GM18907 (cell line): ENCODE measurements at regions not wholly inside any gene's neighbourhood (a gene's known extent, or its start where the extent isn't known, plus 50 kb on each side); places are given as distances from the start of the nearest gene placed in this dataset.

ENCODE experiments used
- ATAC-seq: cut with Tn5 transposase; IDR thresholded peaks from one replicate; pipeline ENCODE4 v1.9.1; 2021; ENCODE audit warnings: mild to moderate bottlenecking, moderate library complexity; ENCODE audit not compliant: unreplicated experiment

DNA sequence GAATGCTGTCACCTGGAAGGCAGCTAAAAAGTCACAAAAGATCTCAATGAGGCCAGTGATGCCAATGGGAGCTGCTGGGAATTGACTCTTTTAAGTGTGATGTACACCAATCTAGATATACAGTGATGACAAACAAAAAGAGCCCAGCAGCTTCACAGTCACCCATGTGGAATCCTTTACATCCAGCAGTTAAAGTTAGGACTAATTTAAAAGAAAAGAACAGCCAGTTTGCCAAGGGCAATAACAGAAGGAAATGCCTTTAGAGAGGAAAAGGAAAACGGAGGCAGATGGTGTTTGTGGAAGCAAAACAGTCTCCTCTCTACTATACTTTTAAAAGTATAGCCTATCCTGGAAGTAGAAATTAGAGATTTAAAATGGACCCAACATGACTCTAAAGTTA is 873.5 kb downstream of the EPHA7 start:
- no peak for ATAC-seq

DNA sequence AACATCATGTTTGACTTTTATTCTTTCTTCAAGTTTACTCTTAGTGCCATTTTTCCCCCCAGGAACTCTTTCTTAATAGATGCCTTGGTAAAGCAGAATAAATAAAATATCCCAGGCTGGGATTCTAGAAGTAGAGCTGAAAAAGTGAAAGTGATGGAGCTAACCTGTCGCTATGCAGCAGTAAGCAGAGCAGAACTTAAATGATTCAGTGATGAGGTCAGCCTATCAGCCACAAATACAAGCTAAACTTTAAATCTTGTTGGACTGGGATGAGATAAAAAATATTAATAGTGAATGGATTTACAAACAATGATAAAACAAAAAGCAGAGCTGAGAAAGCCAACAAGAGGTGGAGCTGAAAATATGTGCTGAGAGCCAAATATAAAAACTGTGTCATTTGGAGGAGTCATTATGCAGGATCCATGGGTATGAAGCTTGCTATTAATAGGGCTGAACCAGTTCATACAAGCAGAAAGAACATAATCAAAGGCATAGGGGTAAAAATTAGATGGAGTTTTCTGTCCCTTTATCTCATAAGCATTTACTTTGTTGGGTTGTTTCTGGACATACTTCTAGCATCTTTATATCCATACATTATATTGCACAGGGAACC is 877.8 kb downstream of the EPHA7 start:
- ATAC-seq: no peak

DNA sequence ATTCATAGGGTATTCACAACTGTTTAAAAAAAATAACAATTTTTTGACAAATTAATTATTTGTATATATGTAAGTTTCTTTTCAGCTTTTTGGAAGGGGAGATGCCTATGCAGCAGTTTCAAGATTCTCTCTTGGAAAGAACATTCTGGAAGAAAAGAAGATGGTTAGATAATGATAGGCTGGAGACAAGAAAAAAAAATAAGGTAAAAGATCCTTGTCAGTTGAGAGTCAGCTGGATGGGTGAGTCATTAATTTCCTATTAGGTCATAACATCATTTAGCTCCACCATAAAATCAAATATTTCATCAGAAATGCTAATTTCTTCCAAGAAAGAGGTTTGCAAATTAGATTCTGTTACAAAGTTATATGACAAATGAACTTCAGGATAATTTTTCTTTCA is 880.4 kb downstream of the EPHA7 start:
- no peak for ATAC-seq

DNA sequence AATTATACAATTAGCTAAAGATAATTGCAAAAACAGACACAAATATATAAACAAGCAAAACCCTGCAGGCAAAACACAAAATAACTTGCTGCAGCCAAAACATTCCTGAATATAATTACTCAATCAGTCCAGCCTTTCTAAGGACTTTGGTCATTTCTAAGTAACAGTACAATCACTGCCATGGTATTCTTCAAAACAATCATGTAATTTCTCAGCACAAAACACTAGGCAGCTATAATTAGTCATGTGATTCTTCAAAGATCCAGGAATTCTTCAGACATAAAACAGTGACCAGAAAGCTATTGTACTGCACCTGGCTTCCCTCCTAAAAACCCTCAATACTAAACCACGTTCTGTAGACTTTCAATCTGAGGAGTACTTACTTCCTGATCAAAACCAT is 881.1 kb downstream of the EPHA7 start:
- ATAC-seq: no peak

DNA sequence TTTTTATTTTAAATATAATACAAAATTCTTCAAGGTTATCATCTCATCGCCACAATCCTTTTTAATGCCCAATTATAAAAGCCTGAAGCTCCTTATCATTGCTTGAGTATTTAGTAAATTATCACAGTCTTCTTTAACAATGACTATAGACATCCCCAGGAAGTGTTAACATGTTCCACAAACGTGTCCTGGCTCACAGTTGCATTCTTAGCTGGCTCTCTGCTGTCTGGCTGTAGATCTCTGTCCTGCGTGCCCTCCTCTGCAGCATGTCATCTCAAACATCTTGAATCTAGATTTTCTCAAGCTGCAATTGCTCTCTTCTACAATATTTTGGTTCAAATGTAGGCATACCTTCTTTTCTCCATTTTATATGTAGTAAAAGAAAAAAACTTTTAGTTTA is 885.2 kb downstream of the EPHA7 start:
- no peak for ATAC-seq

DNA sequence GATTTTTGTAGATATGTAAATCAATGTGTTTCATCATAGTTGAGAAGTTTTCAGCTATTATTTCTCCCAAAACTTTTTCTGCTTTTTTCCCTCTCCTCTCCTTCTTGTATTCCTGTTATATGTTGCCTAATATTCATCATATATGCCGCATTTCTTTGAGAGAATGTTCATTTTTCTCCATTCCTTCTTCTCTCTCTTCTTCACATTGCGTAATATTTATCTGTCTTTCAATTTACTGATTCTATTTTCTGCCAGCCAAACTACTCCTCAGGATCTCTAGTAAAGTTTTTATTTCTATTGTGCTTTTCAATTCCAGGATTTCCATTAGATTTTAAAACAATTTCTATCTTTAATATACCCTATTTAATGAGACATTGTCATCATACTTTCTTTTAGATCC is 896.8 kb downstream of the EPHA7 start:
- ATAC-seq: no peak

DNA sequence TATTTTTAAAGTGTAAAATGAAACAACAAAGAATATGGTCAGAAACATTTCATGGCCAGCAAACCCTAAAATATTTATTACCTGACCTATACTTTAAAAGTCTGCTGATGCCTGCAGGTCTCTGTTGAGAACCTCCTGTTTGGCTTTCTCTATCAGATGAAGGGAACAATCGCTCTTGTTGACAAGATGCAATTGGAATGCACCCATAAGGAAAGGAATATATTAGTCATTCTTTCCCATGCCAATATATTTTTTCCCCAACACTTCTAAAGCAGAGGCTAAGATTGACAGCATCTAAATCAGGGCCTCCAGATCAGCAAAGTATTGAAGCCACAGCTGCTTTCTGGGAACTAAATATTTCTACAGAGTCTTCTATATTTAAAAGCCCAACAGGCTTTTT is 897.8 kb downstream of the EPHA7 start:
- no peak for ATAC-seq

DNA sequence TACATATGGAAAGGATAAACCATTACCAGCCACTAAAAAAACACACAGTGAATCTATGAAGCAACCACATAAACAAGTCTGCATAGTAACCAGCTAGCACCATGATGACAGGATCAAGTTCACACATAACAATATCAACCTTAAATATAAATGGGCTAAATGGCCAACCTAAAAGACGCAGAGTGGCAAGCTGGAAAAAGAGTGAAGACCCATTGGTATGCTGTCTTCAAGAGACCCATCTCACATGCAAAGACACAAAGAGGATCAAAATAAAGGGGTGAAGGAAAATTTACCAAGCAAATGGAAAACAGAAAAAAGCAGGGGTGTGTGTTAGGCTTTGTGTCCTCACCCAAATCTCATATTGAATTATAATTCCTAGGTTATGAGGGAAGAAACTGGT is 909.2 kb downstream of the EPHA7 start:
- ATAC-seq: no peak

DNA sequence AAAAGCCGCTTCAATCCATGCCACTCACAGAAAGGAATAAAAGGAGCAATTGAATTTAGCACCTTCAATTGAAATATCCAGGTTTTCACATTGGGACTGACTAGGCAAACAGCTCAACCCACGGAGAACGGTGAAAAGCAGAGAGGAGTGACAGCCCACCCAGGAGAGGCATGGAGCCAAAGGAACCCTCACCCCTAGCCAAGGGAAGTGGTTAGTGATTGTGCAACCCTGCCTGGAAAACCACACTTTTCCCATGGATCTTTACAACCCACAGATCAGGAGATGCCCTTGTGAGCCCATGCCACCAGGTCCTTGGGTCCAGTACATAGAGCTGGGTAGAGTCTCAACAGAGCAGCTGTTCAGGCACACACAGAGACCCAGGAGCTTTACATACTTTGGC is 911.8 kb downstream of the EPHA7 start:
- ATAC-seq: no peak

DNA sequence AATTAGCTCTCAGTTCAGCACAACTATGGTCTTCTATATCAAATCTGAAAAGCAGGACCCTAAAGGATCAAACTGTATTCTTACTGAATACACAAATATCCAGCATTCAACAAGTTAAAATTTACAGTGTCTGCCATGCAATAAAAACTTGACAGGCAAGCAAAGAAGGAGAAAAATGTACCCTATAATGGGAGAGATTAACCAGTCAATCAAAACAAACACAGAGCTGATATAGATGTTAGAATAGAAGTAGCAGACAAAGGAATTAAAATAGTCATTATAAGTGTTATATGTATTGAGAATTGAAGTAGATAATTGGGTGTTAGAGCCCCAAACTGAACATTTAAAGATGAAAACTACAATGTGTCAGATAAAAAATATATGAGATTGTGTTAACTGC is 914.9 kb downstream of the EPHA7 start:
- ATAC-seq: no peak

DNA sequence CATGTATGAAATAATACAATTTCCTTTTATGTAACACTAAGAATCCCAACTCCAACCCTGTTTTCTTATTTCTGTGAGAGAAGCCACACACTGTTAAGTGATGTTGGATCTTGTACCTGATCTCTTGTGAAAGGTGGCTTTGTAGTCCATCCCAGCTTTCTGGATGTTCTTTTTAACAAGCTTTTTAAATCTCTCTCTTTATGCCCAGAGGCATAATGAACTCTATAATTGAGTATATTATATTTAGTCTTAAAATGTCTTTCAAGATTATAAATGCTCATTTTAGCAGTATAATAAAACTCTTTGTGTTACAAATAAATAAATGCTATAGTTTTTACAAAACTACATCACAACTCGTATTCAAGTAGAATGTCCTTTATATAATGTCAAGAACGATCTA is 922.1 kb downstream of the EPHA7 start:
- no peak for ATAC-seq

DNA sequence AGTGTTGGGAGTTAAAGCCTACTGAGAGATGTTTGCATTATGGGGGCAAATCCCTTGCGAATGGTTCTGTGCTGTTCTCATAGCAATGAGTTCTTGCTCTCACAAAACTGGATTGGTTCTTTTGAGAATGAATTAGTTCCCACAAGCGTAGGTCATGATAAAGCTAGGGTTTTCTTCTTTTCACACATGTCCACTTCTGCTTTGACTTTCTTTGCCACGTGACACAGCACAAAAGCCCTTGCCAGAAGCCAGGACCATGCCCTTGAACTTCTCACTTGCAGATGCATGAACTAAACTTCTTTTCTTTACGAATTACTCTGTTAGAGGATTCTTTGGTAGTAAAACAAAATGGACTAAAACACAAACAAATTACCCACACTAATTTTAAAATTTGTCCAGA is 922.8 kb downstream of the EPHA7 start:
- no peak for ATAC-seq

DNA sequence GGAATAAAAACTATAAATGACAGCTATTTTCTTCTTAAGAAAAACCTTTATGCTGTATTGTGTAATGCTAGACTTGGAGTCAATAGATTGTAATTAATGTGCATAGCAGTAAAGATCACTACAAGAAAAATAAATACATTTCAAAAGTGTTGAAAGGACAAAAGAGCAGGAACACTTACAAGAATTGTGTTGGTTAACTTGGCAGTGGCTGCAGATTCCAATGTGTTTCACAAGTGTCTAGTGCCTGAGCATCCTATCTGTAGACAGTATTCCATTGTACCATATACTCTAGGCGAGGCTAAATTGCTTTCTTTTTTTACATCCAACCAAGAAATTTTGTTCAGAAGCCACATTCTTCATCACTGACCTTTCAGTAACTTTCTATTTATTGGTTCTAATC is 924.1 kb downstream of the EPHA7 start:
- ATAC-seq: no peak

DNA sequence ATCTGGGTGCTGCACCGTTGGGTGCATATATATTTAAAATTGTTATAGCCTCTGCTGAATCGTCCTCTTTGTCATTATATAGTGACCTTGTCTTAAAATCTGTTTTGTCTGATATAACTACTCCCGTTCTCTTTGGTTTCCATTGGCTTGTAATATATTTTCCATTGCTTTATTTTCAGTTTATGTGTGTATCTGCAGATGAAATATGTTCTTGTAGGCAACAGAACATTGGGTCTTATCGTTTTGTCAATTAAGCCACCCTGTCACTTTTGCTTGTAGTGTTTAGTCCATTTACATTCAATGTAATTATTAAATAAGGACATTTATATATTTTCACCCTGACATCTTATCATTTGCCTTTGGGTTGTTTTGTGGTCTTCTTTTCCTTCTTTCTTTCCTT is 933.9 kb downstream of the EPHA7 start:
- no peak for ATAC-seq

DNA sequence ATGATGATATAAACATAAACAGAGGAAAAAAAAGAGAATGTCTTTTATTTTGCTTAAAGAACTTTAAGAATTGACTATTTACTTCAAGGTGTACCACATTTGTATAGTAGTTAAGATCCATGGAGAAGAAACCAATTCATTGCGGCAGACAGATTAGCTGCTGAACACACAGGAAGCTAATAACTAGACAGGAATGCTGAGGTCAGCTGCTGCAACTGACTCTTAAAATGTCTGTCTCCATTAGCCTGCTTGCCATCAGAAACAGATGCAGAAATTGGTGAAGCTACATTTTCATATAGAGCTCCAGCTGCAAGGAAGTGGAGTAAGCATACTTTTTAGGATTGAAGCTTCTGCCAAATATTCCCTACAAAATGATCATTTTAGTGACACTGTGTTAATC is 939.5 kb downstream of the EPHA7 start:
- no peak for ATAC-seq

DNA sequence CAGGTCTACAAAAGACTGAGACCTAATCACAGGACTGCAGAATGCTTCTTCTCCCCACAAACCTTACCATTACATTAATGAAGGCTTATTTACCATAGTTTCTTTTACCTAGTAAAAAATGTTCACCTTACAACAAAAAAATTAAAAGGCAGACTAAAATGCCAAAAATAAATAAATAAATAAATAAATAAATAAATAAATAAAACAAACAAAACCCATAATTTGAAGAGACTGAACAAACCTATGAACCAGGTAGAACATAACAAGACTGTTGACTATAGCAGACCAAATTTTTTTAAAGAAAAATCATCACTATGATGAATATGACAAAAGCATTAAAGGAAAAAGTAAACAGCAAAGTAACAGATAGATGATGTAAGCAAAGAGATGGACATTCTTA is 946.3 kb downstream of the EPHA7 start:
- no peak for ATAC-seq

DNA sequence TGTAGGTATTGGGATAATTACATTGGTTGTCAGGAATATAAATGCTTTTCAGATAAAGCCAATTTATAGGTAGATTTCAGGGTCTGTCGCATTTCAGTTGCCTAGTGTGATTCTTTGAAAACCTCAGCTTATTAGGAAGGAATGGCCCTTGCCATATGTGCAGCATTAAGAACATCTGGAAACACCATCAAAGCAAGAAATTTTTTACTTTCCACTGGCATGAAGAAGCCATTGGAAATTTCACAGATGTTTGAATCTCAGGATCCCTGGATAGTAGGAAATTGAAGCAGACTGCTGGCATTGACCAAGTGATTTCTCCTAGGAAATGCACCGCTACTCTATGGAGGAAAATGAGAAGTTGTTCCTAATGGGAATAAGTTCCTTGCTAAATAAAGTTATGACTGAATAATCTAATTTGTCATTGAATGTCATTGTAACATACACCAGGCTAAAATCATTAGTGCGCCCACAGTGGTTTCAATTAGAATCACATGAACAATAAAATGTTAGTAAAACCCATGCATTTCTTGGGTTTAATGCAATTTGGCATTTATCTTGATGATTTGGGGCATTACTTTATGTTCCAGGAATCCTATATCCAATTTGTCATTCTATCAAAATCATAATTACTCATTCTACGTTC is 950.1 kb downstream of the EPHA7 start:
- no peak for ATAC-seq

DNA sequence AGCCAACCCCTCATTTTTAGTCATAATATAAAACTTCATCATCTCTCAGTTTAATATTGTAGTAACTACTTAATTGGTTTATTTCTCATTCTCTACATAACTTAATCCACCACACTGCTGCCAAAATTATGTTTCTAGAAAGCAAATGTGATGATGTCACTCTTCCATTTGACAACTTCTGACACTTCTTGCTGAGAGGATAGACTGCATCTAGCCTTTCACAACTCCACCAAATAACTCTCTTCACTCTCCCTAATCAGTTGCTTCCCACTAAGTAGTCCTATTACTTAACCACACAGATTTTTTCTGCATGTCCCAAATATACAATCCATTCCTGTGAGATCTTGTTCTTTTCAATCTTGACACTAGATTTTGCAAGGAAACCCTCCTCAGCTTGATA is 951.3 kb downstream of the EPHA7 start:
- no peak for ATAC-seq

DNA sequence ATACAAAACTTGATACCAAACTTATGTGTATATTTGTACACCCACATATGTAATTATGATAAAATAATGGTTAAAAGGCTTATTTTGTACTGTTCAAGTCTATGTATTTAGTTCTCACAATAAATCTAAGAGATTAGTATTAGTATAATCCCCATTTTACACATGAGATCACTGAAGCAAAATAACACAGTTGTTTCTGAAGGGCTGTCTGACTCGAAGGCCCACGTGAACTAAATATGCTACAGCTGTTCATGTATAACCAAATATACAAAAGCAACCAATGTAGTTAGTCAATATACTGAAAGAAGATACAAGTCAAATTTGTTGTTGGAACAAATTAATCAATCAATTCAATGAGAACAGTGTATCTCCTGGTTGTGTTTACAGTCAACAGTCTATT is 959.2 kb downstream of the EPHA7 start:
- no peak for ATAC-seq

DNA sequence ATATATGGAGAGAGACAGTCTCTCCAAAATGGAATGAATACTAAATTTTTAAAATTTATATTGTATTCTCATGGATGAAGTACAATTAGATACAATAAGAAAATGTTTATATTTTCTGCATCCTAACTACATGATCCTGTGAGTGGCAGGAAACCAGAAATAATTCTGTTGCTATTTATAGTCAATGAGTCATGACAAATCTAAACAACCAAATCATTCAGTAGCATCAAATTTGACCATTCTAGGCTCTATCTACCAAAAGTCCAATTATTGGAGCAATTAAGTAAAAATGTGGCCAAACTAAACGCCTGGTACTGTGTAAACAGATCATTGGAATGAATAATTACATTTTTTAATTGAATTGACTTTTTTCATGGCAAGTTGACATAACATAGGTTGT is 959.8 kb downstream of the EPHA7 start:
- no peak for ATAC-seq

DNA sequence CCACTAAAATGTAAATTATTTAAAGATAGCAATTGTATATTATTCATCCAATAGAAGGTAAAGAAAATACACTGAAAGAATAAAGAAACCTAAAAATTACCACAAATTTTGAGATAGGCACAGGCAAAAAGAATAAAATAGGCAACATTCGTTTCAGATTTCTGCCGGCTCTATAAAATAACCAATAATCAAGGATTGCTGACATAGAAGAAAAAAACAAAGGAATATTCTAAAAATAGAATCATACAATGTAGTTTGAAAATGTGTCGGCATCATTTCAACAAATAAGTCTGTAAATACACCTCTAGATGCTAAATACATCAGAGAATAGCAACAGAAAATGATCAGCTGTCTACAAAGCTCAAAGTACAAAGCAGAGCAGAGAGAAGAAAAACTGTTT is 973.3 kb downstream of the EPHA7 start:
- no peak for ATAC-seq

DNA sequence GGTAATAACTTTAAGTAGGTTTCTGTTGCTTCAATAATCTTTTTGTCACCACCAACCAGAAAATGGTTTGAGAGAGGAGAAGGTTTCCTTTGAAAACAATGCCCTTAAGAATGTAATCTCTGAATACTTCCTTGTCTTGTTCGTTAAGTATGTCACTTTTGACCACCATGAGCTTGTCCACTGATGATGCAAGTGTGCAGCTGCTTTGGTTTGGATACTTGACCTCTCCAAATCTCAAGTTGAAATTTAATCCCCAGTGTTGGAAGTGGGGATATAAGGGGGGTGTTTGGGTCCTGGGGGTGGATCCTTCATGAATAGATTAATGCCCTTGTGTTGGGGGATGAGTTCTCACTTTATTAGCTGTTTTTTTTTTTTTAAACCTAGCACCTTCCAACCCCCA is 985.4 kb downstream of the EPHA7 start:
- ATAC-seq: no peak

DNA sequence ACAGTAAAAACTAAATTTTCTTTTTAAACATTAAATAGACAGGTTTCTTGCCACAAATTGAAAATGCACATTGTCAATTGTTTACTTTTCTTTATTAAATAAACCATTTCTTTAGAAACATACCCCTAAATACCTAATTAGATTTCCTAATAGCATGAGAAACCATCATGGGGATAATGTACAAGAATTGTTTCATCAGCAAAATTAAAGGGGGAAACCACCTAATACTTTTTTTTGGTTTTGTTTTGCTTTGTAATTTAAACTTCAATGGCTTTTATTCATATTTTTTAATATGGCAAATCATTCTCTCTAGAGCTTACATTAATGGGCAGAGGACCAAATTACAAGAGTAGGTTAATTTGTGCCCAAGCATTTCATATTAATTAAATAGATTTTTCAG is 987.9 kb downstream of the EPHA7 start:
- no peak for ATAC-seq
